ENCODE measurements at regions not wholly inside any gene's neighbourhood (a gene's known extent, or its start where the extent isn't known, plus 50 kb on each side); places are given as distances from the start of the nearest gene placed in this dataset.

DNA sequence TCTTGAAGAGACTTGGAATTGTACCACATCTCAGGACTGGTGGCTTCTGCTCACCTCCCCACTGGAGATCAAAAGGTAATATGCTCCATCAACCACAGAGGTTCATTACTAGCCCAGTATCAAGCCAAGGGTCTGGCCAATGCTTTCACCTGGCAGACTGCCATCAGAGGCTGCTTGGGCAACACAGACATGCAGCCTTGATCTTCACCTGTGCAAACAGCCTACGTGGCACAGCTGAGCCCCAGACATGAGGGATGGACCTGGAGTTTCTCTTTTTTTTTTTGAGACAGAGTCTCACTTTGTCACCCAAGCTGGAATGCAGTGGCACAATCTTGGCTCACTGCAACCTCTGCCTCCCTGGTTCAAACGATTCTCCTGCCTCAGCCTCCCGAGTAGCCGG, 105.6 kb upstream of the HES1 start:
- TF ChIP-seq, protein P1, sequence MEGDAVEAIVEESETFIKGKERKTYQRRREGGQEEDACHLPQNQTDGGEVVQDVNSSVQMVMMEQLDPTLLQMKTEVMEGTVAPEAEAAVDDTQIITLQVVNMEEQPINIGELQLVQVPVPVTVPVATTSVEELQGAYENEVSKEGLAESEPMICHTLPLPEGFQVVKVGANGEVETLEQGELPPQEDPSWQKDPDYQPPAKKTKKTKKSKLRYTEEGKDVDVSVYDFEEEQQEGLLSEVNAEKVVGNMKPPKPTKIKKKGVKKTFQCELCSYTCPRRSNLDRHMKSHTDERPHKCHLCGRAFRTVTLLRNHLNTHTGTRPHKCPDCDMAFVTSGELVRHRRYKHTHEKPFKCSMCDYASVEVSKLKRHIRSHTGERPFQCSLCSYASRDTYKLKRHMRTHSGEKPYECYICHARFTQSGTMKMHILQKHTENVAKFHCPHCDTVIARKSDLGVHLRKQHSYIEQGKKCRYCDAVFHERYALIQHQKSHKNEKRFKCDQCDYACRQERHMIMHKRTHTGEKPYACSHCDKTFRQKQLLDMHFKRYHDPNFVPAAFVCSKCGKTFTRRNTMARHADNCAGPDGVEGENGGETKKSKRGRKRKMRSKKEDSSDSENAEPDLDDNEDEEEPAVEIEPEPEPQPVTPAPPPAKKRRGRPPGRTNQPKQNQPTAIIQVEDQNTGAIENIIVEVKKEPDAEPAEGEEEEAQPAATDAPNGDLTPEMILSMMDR (IDR thresholded peaks at IDR 0.05; ENCODE audit: borderline replicate concordance, extremely low read depth, low read length, poor library complexity, severe bottlenecking) = no peak
- TF ChIP-seq EZH2 (IDR thresholded peaks at IDR 0.05; ENCODE audit: borderline replicate concordance, low read depth, low read length, severe bottlenecking) = no peak
